ENCODE measurements at regions not wholly inside any gene's neighbourhood (a gene's known extent, or its start where the extent isn't known, plus 50 kb on each side); places are given as distances from the start of the nearest gene placed in this dataset.

- no peak for TF ChIP-seq CTCF (conservative IDR thresholded peaks at IDR 0.05)
- Mint-ChIP-seq H3K4me1 (ENCODE audit: unreplicated experiment) (peaks cover 36% of the 10 kb centered on the region), H3K27me3 (peaks cover 3% of the 10 kb centered on the region), H3K27ac (no peak overlapping the region), H3K9me3 (no peaks in the 10 kb centered on the region), H3K4me3 (no peak overlapping the region), H3K36me3 (no peaks in the 10 kb centered on the region)
- DNase-seq (ENCODE audit: extremely low spot score, unreplicated experiment): no peak
Observed at GRCh38 chr3:64464955-64465354, 222.8 kb downstream of the ADAMTS9 start.

- Mint-ChIP-seq H3K27ac (no peak overlapping the region), H3K9me3 (no peaks in the 10 kb centered on the region), H3K4me1 (ENCODE audit: unreplicated experiment) (peaks cover 40% of the 10 kb centered on the region), H3K4me3 (no peak overlapping the region), H3K27me3 (peaks cover 3% of the 10 kb centered on the region), H3K36me3 (no peaks in the 10 kb centered on the region)
- DNase-seq (ENCODE audit: extremely low spot score, unreplicated experiment): no peak
- TF ChIP-seq CTCF (conservative IDR thresholded peaks at IDR 0.05): no peak
Observed at GRCh38 chr3:64463981-64464380, 223.8 kb downstream of the ADAMTS9 start.

- Mint-ChIP-seq H3K4me3 (peak overlapping the region; percentile 44), H3K36me3 (no peaks in the 10 kb centered on the region), H3K4me1 (ENCODE audit: unreplicated experiment) (peaks cover 39% of the 10 kb centered on the region), H3K27ac (peak overlapping the region; percentile 0), H3K27me3 (peaks cover 3% of the 10 kb centered on the region), H3K9me3 (no peaks in the 10 kb centered on the region)
- TF ChIP-seq CTCF (conservative IDR thresholded peaks at IDR 0.05): no peak
- no peak for DNase-seq (ENCODE audit: extremely low spot score, unreplicated experiment)
Observed at GRCh38 chr3:64462203-64462602, 225.6 kb downstream of the ADAMTS9 start.

DNA sequence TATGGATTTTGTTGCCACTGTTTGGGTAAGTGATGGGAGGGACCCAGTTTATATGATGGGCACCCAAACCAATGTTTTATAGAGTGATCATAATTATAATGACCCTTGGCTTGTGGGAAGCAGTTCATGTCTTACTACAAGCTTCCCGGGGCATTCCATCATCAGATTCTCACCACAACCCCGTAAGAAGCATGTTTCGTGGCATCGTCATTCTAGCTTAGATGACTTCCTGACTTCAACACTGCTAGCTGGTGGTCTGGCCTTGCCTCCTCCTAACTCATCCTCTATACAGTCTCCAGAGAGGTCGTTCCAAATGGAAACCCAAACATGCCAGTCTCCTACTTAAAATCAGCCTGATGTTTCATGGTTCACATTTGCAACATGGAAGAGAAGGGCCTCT is 226.9 kb downstream of the ADAMTS9 start:
- no peaks in the 10 kb centered on the region for H3K36me3 Mint-ChIP-seq
- peaks cover 3% of the 10 kb centered on the region for H3K27me3 Mint-ChIP-seq
- DNase-seq (ENCODE audit: extremely low spot score, unreplicated experiment): no peak
- peaks cover 46% of the 10 kb centered on the region for H3K4me1 Mint-ChIP-seq (ENCODE audit: unreplicated experiment)
- H3K4me3 Mint-ChIP-seq: no peak overlapping the region
- no peaks in the 10 kb centered on the region for H3K9me3 Mint-ChIP-seq
- no peak for TF ChIP-seq CTCF (conservative IDR thresholded peaks at IDR 0.05)
- no peak overlapping the region for H3K27ac Mint-ChIP-seq

GRCh38 chr3:64460141-64460730 is 227.6 kb downstream of the ADAMTS9 start:
- Mint-ChIP-seq H3K4me3 (no peak overlapping the region), H3K27me3 (peaks cover 7% of the 10 kb centered on the region), H3K4me1 (ENCODE audit: unreplicated experiment) (peaks cover 46% of the 10 kb centered on the region), H3K36me3 (no peaks in the 10 kb centered on the region), H3K27ac (peak overlapping the region; percentile 28), H3K9me3 (no peaks in the 10 kb centered on the region)
- no peak for TF ChIP-seq CTCF (conservative IDR thresholded peaks at IDR 0.05)
- DNase-seq (ENCODE audit: extremely low spot score, unreplicated experiment): no peak

GRCh38 chr3:64459711-64460110 is 228.1 kb downstream of the ADAMTS9 start:
- H3K36me3 Mint-ChIP-seq: no peaks in the 10 kb centered on the region
- H3K9me3 Mint-ChIP-seq: no peaks in the 10 kb centered on the region
- no peak for DNase-seq (ENCODE audit: extremely low spot score, unreplicated experiment)
- TF ChIP-seq CTCF (conservative IDR thresholded peaks at IDR 0.05): no peak
- peaks cover 47% of the 10 kb centered on the region for H3K4me1 Mint-ChIP-seq (ENCODE audit: unreplicated experiment)
- no peak overlapping the region for H3K4me3 Mint-ChIP-seq
- H3K27me3 Mint-ChIP-seq: peaks cover 8% of the 10 kb centered on the region
- peak overlapping the region; percentile 28 for H3K27ac Mint-ChIP-seq

Data from type B pancreatic cell (in vitro differentiated cells).